ENCODE measurements at regions not wholly inside any gene's neighbourhood (a gene's known extent, or its start where the extent isn't known, plus 50 kb on each side); places are given as distances from the start of the nearest gene placed in this dataset.
"Not testable (repeated sequence)": the region's sequence is repeated elsewhere in the genome, so short reads cannot be mapped to it uniquely, and the experiment has no call there.

GRCh38 chr3:162353414-162353813 lies 856.8 kb downstream of the OTOL1 start:
- DNase-seq, result no peak

GRCh38 chr3:162354356-162354755 lies 857.7 kb downstream of the OTOL1 start:
- DNase-seq, result no peak

GRCh38 chr3:162365066-162365719 lies 868.6 kb downstream of the OTOL1 start:
- DNase-seq, result no peak

- no peak for DNase-seq
Measured at GRCh38 chr3:162366166-162366766, 869.7 kb downstream of the OTOL1 start.

- no peak for DNase-seq
Measured at GRCh38 chr3:162367429-162368260, 871.0 kb downstream of the OTOL1 start.

- no peak for DNase-seq
Measured at GRCh38 chr3:162368417-162368816, 871.8 kb downstream of the OTOL1 start.

- DNase-seq, result no peak
Measured at GRCh38 chr3:162369306-162369705, 872.7 kb downstream of the OTOL1 start.

- DNase-seq, result no peak
Measured at GRCh38 chr3:162370141-162370540, 873.5 kb downstream of the OTOL1 start.

GRCh38 chr3:162376761-162377160 lies 880.2 kb downstream of the OTOL1 start:
- no peak for DNase-seq

- DNase-seq, result no peak
Measured at GRCh38 chr3:162377608-162378007, 881.0 kb downstream of the OTOL1 start.

- no peak for DNase-seq
Measured at GRCh38 chr3:162385387-162385786, 888.8 kb downstream of the OTOL1 start.

GRCh38 chr3:162390891-162391290 lies 894.3 kb downstream of the OTOL1 start:
- DNase-seq, result no peak

- DNase-seq, result no peak
Measured at GRCh38 chr3:162391301-162391700, 894.7 kb downstream of the OTOL1 start.

- DNase-seq, result no peak
Measured at GRCh38 chr3:162395496-162395895, 898.9 kb downstream of the OTOL1 start.

- no peak for DNase-seq
Measured at GRCh38 chr3:162398554-162398953, 901.9 kb downstream of the OTOL1 start.

GRCh38 chr3:162400697-162401096 lies 904.1 kb downstream of the OTOL1 start:
- peak; percentile 21 for DNase-seq

GRCh38 chr3:162411556-162411955 lies 914.9 kb downstream of the OTOL1 start:
- not testable (repeated sequence) for DNase-seq

GRCh38 chr3:162421721-162422120 lies 925.1 kb downstream of the OTOL1 start:
- DNase-seq, result no peak

- no peak for DNase-seq
Measured at GRCh38 chr3:162428192-162428591, 931.6 kb downstream of the OTOL1 start.

- no peak for DNase-seq
Measured at GRCh38 chr3:162435750-162436149, 939.1 kb downstream of the OTOL1 start.

- DNase-seq, result no peak
Measured at GRCh38 chr3:162436826-162437225, 940.2 kb downstream of the OTOL1 start.

GRCh38 chr3:162437480-162437879 lies 940.9 kb downstream of the OTOL1 start:
- DNase-seq, result no peak

- DNase-seq, result peak; percentile 2
Measured at GRCh38 chr3:162441716-162442115, 945.1 kb downstream of the OTOL1 start.

GRCh38 chr3:162443376-162443775 lies 946.8 kb downstream of the OTOL1 start:
- DNase-seq, result peak; percentile 62

All from NCI-H69 (cell line).